Endothelial cell (in vitro differentiated cells): ENCODE measurements at regions not wholly inside any gene's neighbourhood (a gene's known extent, or its start where the extent isn't known, plus 50 kb on each side); places are given as distances from the start of the nearest gene placed in this dataset.

ENCODE experiments used
- DNase-seq: peaks from one replicate; pipeline ENCODE4 v3.0.0; 2021; ENCODE audit warnings: low spot score
- H3K27ac Mint-ChIP-seq: one replicate; pipeline ENCODE4 v1.8.0; 2021; ENCODE audit warnings: mixed read lengths, inconsistent platforms; ENCODE audit not compliant: unreplicated experiment
- H3K27me3 Mint-ChIP-seq: one replicate; pipeline ENCODE4 v1.8.0; 2021; ENCODE audit warnings: mild to moderate bottlenecking, moderate library complexity, mixed read lengths, inconsistent platforms; ENCODE audit not compliant: unreplicated experiment
- H3K36me3 Mint-ChIP-seq: one replicate; pipeline ENCODE4 v1.8.0; 2021; ENCODE audit warnings: mild to moderate bottlenecking, low read depth, mixed read lengths, inconsistent platforms; ENCODE audit not compliant: unreplicated experiment
- H3K4me1 Mint-ChIP-seq: one replicate; pipeline ENCODE4 v1.8.0; 2021; ENCODE audit warnings: mild to moderate bottlenecking, mixed read lengths, inconsistent platforms; ENCODE audit not compliant: unreplicated experiment
- H3K4me3 Mint-ChIP-seq: one replicate; pipeline ENCODE4 v1.8.0; 2021; ENCODE audit warnings: mild to moderate bottlenecking, mixed read lengths, inconsistent platforms; ENCODE audit not compliant: unreplicated experiment
- H3K9me3 Mint-ChIP-seq: one replicate; pipeline ENCODE4 v1.8.0; 2021; ENCODE audit warnings: mixed read lengths, inconsistent platforms; ENCODE audit not compliant: unreplicated experiment
- TF ChIP-seq, protein P1 (sequence below): fragments of 200-600 bp; sonication (generic); IDR thresholded peaks from one replicate; pipeline ENCODE4 v1.5.0; 2021; ENCODE audit warnings: antibody characterized with exemption; ENCODE audit not compliant: unreplicated experiment

DNA sequence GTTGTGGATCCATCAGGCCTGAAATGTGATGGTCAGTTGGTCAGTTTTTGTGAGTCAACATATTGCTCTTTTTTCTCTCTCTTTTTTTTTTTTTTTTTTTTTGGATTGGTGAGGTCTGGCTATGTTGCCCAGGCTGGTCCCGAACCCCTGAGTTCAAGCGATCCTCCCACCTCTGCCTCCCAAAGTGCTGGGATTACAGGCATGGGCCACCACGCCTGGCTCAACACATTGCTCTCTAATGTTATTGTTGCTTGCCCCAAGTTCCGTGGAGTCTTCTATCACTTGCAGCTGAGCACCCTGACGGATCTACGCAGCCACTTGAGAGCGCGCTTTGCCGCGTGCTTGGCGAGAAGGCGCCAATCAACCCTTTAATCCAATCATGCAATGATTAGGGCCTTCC is 69.5 kb upstream of the DIO3 start:
- Mint-ChIP-seq H3K4me1 (no peaks in the 10 kb centered on the region), H3K27ac (no peak overlapping the region), H3K9me3 (no peaks in the 10 kb centered on the region), H3K36me3 (peaks cover 6% of the 10 kb centered on the region), H3K27me3 (peaks cover 7% of the 10 kb centered on the region), H3K4me3 (no peak overlapping the region)
- DNase-seq: no peak
- TF ChIP-seq, protein P1, sequence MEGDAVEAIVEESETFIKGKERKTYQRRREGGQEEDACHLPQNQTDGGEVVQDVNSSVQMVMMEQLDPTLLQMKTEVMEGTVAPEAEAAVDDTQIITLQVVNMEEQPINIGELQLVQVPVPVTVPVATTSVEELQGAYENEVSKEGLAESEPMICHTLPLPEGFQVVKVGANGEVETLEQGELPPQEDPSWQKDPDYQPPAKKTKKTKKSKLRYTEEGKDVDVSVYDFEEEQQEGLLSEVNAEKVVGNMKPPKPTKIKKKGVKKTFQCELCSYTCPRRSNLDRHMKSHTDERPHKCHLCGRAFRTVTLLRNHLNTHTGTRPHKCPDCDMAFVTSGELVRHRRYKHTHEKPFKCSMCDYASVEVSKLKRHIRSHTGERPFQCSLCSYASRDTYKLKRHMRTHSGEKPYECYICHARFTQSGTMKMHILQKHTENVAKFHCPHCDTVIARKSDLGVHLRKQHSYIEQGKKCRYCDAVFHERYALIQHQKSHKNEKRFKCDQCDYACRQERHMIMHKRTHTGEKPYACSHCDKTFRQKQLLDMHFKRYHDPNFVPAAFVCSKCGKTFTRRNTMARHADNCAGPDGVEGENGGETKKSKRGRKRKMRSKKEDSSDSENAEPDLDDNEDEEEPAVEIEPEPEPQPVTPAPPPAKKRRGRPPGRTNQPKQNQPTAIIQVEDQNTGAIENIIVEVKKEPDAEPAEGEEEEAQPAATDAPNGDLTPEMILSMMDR: no peak

DNA sequence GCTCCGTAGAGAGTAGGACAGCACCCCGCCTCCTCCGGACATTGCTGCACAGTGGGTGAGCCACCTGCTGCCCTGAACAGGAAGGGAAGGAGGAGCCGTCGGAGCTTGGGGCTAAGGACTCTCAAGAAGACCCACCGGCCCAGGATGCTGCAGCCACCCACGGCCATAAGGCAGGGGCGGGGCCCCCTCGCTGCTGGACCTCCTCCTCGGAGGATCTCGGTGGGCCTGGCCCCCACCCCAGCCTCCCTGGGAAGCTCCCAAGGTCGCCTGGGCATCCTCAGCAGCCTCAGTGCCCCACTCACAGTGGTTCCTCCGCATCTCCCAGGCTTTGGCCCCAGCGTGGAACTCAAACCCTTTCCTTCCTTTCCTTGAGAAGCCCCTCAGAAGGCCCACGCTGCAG is 68.6 kb upstream of the DIO3 start:
- Mint-ChIP-seq H3K9me3 (no peaks in the 10 kb centered on the region), H3K4me1 (no peaks in the 10 kb centered on the region)

DNA sequence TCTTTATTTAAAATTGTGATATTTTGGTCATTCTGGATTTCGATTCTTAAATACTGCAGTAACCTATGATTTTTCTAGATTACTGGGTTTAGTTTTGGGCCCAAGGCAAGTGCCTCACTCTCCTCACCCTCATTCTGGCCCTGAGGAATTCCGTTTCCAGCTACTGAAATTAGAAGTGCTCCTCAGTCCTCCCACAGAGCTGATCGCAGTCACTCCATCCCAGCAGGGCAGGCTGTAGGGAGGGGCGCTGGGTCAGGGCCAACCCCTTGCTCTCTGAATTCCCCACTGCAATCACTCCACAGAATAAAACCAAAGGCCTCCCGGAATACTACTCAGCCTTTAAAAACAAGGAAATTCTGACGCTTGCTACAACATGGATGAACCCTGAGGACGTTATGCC is 66.5 kb upstream of the DIO3 start:
- H3K36me3 Mint-ChIP-seq: peaks cover 6% of the 10 kb centered on the region
- H3K4me1 Mint-ChIP-seq: no peaks in the 10 kb centered on the region
- H3K27ac Mint-ChIP-seq: no peak overlapping the region
- TF ChIP-seq, protein P1: no peak
- peaks cover 8% of the 10 kb centered on the region for H3K27me3 Mint-ChIP-seq
- H3K9me3 Mint-ChIP-seq: no peaks in the 10 kb centered on the region
- H3K4me3 Mint-ChIP-seq: no peak overlapping the region
- DNase-seq: no peak

More for the DNA sequence above, 68.6 kb upstream of the DIO3 start:
- Mint-ChIP-seq H3K27ac (no peak overlapping the region), H3K36me3 (peaks cover 6% of the 10 kb centered on the region), H3K4me3 (no peak overlapping the region), H3K27me3 (peaks cover 7% of the 10 kb centered on the region)
- no peak for DNase-seq
- TF ChIP-seq, protein P1: no peak

DNA sequence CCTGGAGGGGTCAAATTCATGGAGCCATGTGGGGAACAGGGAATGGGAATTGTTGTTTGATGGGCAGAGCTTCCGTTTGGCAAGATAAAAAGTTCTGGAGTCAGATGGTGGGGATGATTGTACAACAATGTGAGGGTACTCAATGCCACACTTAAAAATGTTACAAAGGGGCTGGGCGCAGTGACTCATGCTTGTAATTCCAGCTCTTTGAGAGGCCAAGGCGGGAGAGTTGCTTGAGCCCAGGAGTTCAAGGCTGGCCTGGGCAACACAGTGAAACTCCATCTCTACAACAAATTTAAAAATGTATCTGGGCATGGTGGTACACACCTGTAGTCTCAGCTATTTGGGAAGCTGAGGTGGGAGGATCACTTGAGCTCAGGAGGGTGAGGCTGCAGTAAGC is 66.0 kb upstream of the DIO3 start:
- DNase-seq: no peak
- H3K27ac Mint-ChIP-seq: peak overlapping the region; percentile 52
- H3K9me3 Mint-ChIP-seq: no peaks in the 10 kb centered on the region
- TF ChIP-seq, protein P1: no peak
- H3K4me1 Mint-ChIP-seq: no peaks in the 10 kb centered on the region
- no peak overlapping the region for H3K4me3 Mint-ChIP-seq
- peaks cover 3% of the 10 kb centered on the region for H3K36me3 Mint-ChIP-seq
- H3K27me3 Mint-ChIP-seq: peaks cover 8% of the 10 kb centered on the region

DNA sequence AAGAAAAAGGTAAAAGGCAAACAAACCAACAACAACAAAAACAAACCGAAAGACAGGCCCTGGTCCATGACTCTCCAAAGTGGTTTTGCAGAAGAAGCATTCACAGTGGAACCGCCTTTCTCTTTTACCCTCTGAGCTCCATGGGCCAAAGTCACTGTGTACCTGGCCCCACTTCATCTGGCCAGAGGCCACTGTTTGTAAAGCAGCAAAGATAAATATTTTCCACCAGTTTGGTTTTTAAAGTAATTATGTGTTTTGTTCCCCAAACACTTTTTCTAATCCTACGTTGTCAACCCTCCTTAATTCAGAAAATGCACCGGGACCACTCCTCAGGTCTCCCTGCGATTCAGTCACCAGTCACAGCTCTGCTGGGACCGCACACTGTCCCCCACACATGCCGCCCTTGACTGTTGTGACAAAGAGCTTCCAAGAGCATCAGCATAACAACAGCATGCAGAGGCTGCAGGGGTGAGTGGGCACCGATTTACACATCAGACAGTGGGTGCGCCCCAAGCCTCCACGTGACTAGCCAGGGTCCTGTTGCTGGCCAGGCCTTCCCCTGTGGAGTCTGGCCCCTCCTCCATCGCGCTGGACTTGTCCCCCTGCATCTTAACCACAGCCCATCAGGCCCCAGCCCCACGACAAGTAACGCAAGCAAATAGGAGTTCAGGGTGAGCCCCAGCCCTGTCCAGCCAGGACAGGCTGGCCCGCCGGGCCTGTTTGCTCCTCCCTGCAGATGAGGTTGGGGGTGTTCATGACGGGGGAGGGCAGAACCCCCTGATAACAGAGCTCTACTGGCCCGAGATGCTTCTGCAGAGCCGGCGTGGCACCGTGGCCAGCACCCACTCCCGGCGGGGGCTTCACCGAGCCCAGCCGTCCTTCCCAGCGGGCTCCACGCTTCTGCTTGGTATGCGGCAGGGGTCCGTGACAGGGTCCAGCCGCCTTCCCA is 65.2 kb upstream of the DIO3 start:
- Mint-ChIP-seq H3K4me1 (no peaks in the 10 kb centered on the region), H3K9me3 (no peaks in the 10 kb centered on the region)
- no peak for DNase-seq

More for the DNA sequence above, 65.2 kb upstream of the DIO3 start:
- Mint-ChIP-seq H3K4me3 (no peak overlapping the region), H3K36me3 (no peaks in the 10 kb centered on the region), H3K27me3 (peaks cover 5% of the 10 kb centered on the region), H3K27ac (no peak overlapping the region)
- TF ChIP-seq, protein P1: no peak
